Neural crest cell (in vitro differentiated cells): ENCODE measurements at regions not wholly inside any gene's neighbourhood (a gene's known extent, or its start where the extent isn't known, plus 50 kb on each side); places are given as distances from the start of the nearest gene placed in this dataset.

ENCODE experiments used
- DNase-seq: peaks from one replicate; pipeline ENCODE4 v3.0.0; 2021; ENCODE audit warnings: low read depth, mixed read lengths, low spot score
- H3K27ac Mint-ChIP-seq: one replicate; pipeline ENCODE4 v1.8.0; 2021; ENCODE audit warnings: mild to moderate bottlenecking, mixed read lengths; ENCODE audit not compliant: unreplicated experiment
- H3K27me3 Mint-ChIP-seq: 2 replicates; pipeline ENCODE4 v1.8.0; 2021; ENCODE audit warnings: low read depth, mild to moderate bottlenecking, mixed read lengths
- H3K36me3 Mint-ChIP-seq: 2 replicates; pipeline ENCODE4 v1.8.0; 2021; ENCODE audit warnings: low read depth, mild to moderate bottlenecking, mixed read lengths
- H3K4me1 Mint-ChIP-seq: 2 replicates; pipeline ENCODE4 v1.8.0; 2021; ENCODE audit warnings: mixed read lengths
- H3K4me3 Mint-ChIP-seq: one replicate; pipeline ENCODE4 v1.8.0; 2021; ENCODE audit warnings: mild to moderate bottlenecking, mixed read lengths
- H3K9me3 Mint-ChIP-seq: 2 replicates; pipeline ENCODE4 v1.8.0; 2021; ENCODE audit warnings: mixed read lengths
- CTCF ChIP-seq: fragments of 200-600 bp; sonication (generic); conservative IDR thresholded peaks from 2 replicates; pipeline ENCODE4 v1.5.0; 2021; ENCODE audit warnings: antibody characterized with exemption, mild to moderate bottlenecking

GRCh38 chr2:146934921-146935320 lies 909.9 kb upstream of the ACVR2A start:
- DNase-seq: no peak
- Mint-ChIP-seq H3K27ac (no peak overlapping the region), H3K27me3 (no peaks in the 10 kb centered on the region), H3K4me1 (no peaks in the 10 kb centered on the region), H3K36me3 (peaks cover 3% of the 10 kb centered on the region), H3K4me3 (no peak overlapping the region), H3K9me3 (peaks cover 14% of the 10 kb centered on the region)
- TF ChIP-seq CTCF: no peak

GRCh38 chr2:146931109-146931508 lies 913.7 kb upstream of the ACVR2A start:
- no peak overlapping the region for H3K27ac Mint-ChIP-seq
- no peak for TF ChIP-seq CTCF
- H3K4me1 Mint-ChIP-seq: peaks cover 6% of the 10 kb centered on the region
- H3K27me3 Mint-ChIP-seq: no peaks in the 10 kb centered on the region
- DNase-seq: no peak
- peaks cover 9% of the 10 kb centered on the region for H3K9me3 Mint-ChIP-seq
- no peak overlapping the region for H3K4me3 Mint-ChIP-seq
- peaks cover 3% of the 10 kb centered on the region for H3K36me3 Mint-ChIP-seq

- TF ChIP-seq CTCF: peak; percentile 70
- Mint-ChIP-seq H3K27me3 (no peaks in the 10 kb centered on the region), H3K4me1 (peaks cover 6% of the 10 kb centered on the region), H3K27ac (peak overlapping the region; percentile 12), H3K4me3 (no peak overlapping the region), H3K36me3 (no peaks in the 10 kb centered on the region), H3K9me3 (no peaks in the 10 kb centered on the region)
- DNase-seq: peak; percentile 53
Observed at GRCh38 chr2:146927080-146927711, 917.6 kb upstream of the ACVR2A start.

GRCh38 chr2:146918280-146918679 lies 926.5 kb upstream of the ACVR2A start:
- Mint-ChIP-seq H3K36me3 (no peaks in the 10 kb centered on the region), H3K27me3 (no peaks in the 10 kb centered on the region)
- no peak for TF ChIP-seq CTCF

GRCh38 chr2:146917431-146918042 lies 927.3 kb upstream of the ACVR2A start:
- DNase-seq: no peak
- H3K9me3 Mint-ChIP-seq: peaks cover 2% of the 10 kb centered on the region
- H3K27me3 Mint-ChIP-seq: no peaks in the 10 kb centered on the region
- no peak overlapping the region for H3K4me3 Mint-ChIP-seq
- no peaks in the 10 kb centered on the region for H3K4me1 Mint-ChIP-seq
- no peaks in the 10 kb centered on the region for H3K36me3 Mint-ChIP-seq
- no peak overlapping the region for H3K27ac Mint-ChIP-seq
- TF ChIP-seq CTCF: no peak

More at GRCh38 chr2:146918280-146918679, 926.5 kb upstream of the ACVR2A start:
- Mint-ChIP-seq H3K9me3 (peaks cover 2% of the 10 kb centered on the region), H3K27ac (no peak overlapping the region), H3K4me1 (no peaks in the 10 kb centered on the region), H3K4me3 (no peak overlapping the region)
- no peak for DNase-seq
